SK-N-SH (cell line): ENCODE measurements at regions not wholly inside any gene's neighbourhood (a gene's known extent, or its start where the extent isn't known, plus 50 kb on each side); places are given as distances from the start of the nearest gene placed in this dataset.

Experiments
- CHD2 ChIP-seq: fragments of 150-350 bp; IDR thresholded peaks from 2 replicates; pipeline ENCODE4 v1.6.1; 2018; ENCODE audit warnings: low read length; ENCODE audit not compliant: partially characterized antibody
- CTCF ChIP-seq: fragments of 200-600 bp; sonication (generic); IDR thresholded peaks from 2 replicates; pipeline ENCODE4 v1.6.1; 2017; ENCODE audit warnings: antibody characterized with exemption, mild to moderate bottlenecking, moderate library complexity
- ELF1 ChIP-seq: IDR thresholded peaks from 2 replicates; pipeline ENCODE4 v1.4.0; 2012
- EP300 ChIP-seq, 2 experiments: IDR thresholded peaks; 2 replicates each; pipeline versions ENCODE4 v1.4.0 to v1.6.1; 2012; ENCODE audit warnings: borderline replicate concordance in 1 of 2, low read depth in 1 of 2, low read length in 1 of 2
- FOXM1 ChIP-seq: IDR thresholded peaks from 2 replicates; pipeline ENCODE4 v1.4.0; 2012; ENCODE audit warnings: low read depth, mild to moderate bottlenecking
- GATA2 ChIP-seq: sonication (generic); formaldehyde crosslinking; IDR thresholded peaks from 2 replicates; pipeline ENCODE4 v1.5.0; 2020; ENCODE audit warnings: mild to moderate bottlenecking, missing genetic modification reagents
- JUND ChIP-seq: IDR thresholded peaks from 2 replicates; pipeline ENCODE4 v1.4.0; 2012
- PBX3 ChIP-seq: IDR thresholded peaks from 2 replicates; pipeline ENCODE4; 2012
- POLR2AphosphoS5 ChIP-seq: IDR thresholded peaks from 2 replicates; pipeline ENCODE4 v1.6.1; 2012; ENCODE audit warnings: low read depth, low read length
- RCOR1 ChIP-seq: fragments of 150-350 bp; IDR thresholded peaks from 2 replicates; pipeline ENCODE4 v1.6.1; 2017; ENCODE audit warnings: antibody characterized with exemption, low read length
- RXRA ChIP-seq: IDR thresholded peaks from 2 replicates; pipeline ENCODE4 v1.4.0; 2012; ENCODE audit warnings: low read depth, mild to moderate bottlenecking, borderline replicate concordance
- TAF1 ChIP-seq: IDR thresholded peaks from 2 replicates; pipeline ENCODE4 v1.6.1; 2012; ENCODE audit warnings: low read depth, mild to moderate bottlenecking, low read length, moderate library complexity, borderline replicate concordance
- USF2 ChIP-seq: fragments of 150-350 bp; IDR thresholded peaks from 2 replicates; pipeline ENCODE4 v1.6.1; 2017; ENCODE audit warnings: antibody characterized with exemption, low read length, low read depth, borderline replicate concordance

GRCh38 chr15:26280281-26280680 is 417.2 kb upstream of the ATP10A start:
- TF ChIP-seq FOXM1 (no peak), EP300 (IDR thresholded peaks at IDR 0.05; ENCODE audit: borderline replicate concordance in 1 of 2, low read depth in 1 of 2, low read length in 1 of 2) (no peak), RXRA (no peak), GATA2 (no peak), CTCF (no peak), RCOR1 (no peak), JUND (no peak), PBX3 (no peak), POLR2AphosphoS5 (no peak), ELF1 (no peak), CHD2 (no peak), TAF1 (no peak), USF2 (no peak)
